WERI-Rb-1 (cell line): ENCODE measurements at regions not wholly inside any gene's neighbourhood (a gene's known extent, or its start where the extent isn't known, plus 50 kb on each side); places are given as distances from the start of the nearest gene placed in this dataset.

Source experiments
- DNase-seq: peaks from one replicate; pipeline ENCODE4 v3.0.0-alpha.2; 2020
- H3K27ac ChIP-seq: fragments of 250-450 bp; sonication (Bioruptor Pico); 2 replicates; pipeline ENCODE4 v1.5.1; 2020; ENCODE audit warnings: mild to moderate bottlenecking, moderate library complexity
- H3K27me3 ChIP-seq: fragments of 250-450 bp; sonication (Bioruptor Pico); 2 replicates; pipeline ENCODE4 v1.5.1; 2021; ENCODE audit warnings: mild to moderate bottlenecking, low read depth, moderate library complexity; ENCODE audit not compliant: insufficient read depth, severe bottlenecking
- H3K36me3 ChIP-seq: fragments of 250-450 bp; sonication (Bioruptor Pico); 2 replicates; pipeline ENCODE4 v1.5.1; 2020; ENCODE audit warnings: mild to moderate bottlenecking, moderate library complexity
- H3K4me3 ChIP-seq: 2 replicates; pipeline ENCODE4 v1.5.1; 2011; ENCODE audit warnings: low read depth, mild to moderate bottlenecking, control low read depth, low read length
- H3K9me3 ChIP-seq: fragments of 250-450 bp; sonication (Bioruptor Pico); 2 replicates; pipeline ENCODE4 v1.5.1; 2021; ENCODE audit warnings: mild to moderate bottlenecking, moderate library complexity; ENCODE audit not compliant: severe bottlenecking
- CTCF ChIP-seq: IDR thresholded peaks from 2 replicates; pipeline ENCODE4 v1.5.1; 2011; ENCODE audit warnings: low read depth, mild to moderate bottlenecking, control low read depth, inconsistent platforms, low read length

DNA sequence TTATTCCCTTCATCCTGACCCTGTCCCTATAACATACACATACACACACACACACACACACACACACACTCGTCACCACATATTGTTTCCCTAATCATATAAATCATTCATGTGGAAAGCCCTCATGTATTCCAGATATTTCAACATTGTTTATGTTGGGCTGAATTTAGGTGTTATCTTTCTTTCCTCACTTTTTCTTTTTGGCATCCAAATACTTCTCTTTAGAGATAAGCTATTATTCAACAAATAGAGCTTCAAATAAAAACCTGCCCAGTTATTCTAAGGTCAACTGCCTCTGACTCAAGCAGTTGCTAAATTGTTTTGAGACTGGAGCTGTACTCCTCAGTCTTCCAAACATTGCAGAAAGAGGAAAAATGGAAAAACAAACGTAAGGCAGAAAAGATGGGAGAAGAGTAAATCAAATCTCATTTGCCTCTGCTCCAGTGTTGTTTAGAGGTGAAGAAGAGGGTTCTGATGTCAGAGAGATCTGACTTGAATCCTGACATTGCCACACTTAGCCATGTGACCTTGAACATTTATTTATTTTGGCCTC, 215.7 kb downstream of the GAS1 start:
- no peak for TF ChIP-seq CTCF
- no peak overlapping the region for H3K27ac ChIP-seq
- H3K9me3 ChIP-seq = no peaks in the 10 kb centered on the region
- no peak overlapping the region for H3K4me3 ChIP-seq
- DNase-seq = no peak
- no peaks in the 10 kb centered on the region for H3K36me3 ChIP-seq
- peaks cover 40% of the 10 kb centered on the region for H3K27me3 ChIP-seq

DNA sequence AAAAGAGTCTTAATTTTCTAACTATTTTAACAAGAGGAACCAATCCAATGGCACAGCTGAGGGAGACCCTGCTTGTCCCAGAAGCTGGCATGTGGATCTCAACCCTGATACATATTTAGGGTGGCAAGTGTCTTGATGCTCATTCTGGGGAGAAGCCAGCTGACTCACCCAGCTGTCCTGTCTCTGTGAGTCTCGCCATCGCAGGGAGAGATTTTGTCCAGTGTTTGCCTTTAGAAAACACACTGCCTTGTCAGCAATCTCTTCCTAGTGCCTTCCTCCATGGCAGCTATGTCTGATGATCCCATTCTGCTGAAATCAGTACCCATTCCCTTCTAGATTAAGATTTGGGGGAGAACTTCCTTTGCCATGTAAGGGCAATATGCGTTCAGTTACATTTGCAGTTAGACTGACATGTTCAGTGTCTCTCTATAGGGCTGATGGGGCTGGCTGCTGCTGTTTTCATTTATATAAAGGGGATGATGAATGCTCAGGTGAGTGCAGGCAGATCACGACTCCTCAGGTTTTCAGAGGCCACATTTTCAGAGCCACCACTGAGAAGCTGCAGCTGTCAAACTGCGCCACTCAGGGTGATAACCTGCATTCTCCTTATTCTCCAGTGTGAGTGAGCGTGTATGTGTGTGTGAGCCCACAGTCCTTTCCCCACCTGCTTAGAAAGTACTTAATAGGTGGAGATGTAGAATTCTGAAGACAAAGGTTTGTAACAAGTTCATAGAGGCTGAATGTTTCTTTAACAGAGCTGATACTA, 217.0 kb downstream of the GAS1 start:
- Histone ChIP-seq H3K36me3 (no peaks in the 10 kb centered on the region), H3K27me3 (peaks cover 46% of the 10 kb centered on the region), H3K27ac (no peak overlapping the region), H3K4me3 (no peak overlapping the region), H3K9me3 (no peaks in the 10 kb centered on the region)
- no peak for DNase-seq
- TF ChIP-seq CTCF = no peak

DNA sequence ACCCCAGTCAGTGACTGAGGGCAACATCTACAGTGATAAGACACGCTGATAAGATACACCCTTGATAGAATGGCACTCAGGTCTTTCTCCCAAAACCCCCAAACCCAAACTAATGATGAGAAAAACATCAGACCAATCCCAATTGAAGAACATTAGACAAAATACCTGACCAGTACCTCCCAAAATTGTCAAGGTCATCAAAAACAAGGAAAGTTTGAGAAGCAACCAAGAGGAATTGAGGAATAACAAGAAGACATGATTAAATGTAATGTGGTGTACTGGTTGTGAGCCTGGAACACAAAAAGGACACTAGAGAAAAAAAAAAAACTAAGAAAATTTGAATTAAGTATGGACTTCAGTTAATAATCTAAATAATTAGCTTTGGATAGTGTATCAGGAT, 222.8 kb downstream of the GAS1 start:
- Histone ChIP-seq H3K9me3 (no peaks in the 10 kb centered on the region), H3K27ac (no peak overlapping the region), H3K4me3 (no peak overlapping the region), H3K36me3 (no peaks in the 10 kb centered on the region), H3K27me3 (peaks cover 58% of the 10 kb centered on the region)
- TF ChIP-seq CTCF = no peak
- no peak for DNase-seq

DNA sequence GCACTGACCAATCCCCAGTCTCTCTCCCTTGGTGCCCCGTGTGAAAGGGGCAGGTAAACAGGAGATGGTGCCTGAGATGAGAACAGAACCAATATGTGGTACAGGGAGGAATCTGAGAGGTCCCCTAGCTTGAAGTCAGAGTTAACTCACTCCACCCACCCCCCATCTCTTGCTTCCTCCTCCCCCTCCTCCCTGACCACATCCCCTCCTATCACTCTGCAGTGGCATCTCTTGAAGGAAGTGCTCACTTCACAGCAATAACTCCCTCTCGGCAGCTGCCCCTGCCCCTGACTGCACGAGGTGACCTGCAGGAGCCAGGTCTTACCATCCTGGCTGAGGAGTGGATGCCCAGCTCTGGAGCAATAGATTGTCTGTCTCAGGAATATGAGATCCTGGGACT, 224.0 kb downstream of the GAS1 start:
- H3K4me3 ChIP-seq = no peak overlapping the region
- no peak overlapping the region for H3K27ac ChIP-seq
- no peak for TF ChIP-seq CTCF

GRCh38 chr9:86722706-86723075, 224.6 kb downstream of the GAS1 start:
- no peak for DNase-seq
- H3K9me3 ChIP-seq = no peaks in the 10 kb centered on the region
- H3K4me3 ChIP-seq = no peak overlapping the region

More for the DNA sequence above, 224.0 kb downstream of the GAS1 start:
- no peaks in the 10 kb centered on the region for H3K36me3 ChIP-seq
- DNase-seq = no peak
- peaks cover 62% of the 10 kb centered on the region for H3K27me3 ChIP-seq
- H3K9me3 ChIP-seq = no peaks in the 10 kb centered on the region

More at GRCh38 chr9:86722706-86723075, 224.6 kb downstream of the GAS1 start:
- Histone ChIP-seq H3K27me3 (peaks cover 61% of the 10 kb centered on the region), H3K36me3 (no peaks in the 10 kb centered on the region), H3K27ac (no peak overlapping the region)
- TF ChIP-seq CTCF = no peak
